ENCODE measurements at regions not wholly inside any gene's neighbourhood (a gene's known extent, or its start where the extent isn't known, plus 50 kb on each side); places are given as distances from the start of the nearest gene placed in this dataset.
A peak's percentile ranks its signal among the peaks of the same experiment; 100 is the strongest.
"Not testable (repeated sequence)": the region's sequence is repeated elsewhere in the genome, so short reads cannot be mapped to it uniquely, and the experiment has no call there.

- H3K9ac ChIP-seq, result no peak overlapping the region
- 0 out of 2 replicates have a peak overlapping the region, but pooled peaks have one; percentile 55 for H3K4me3 ChIP-seq
- H4K20me1 ChIP-seq, result peaks cover 10% of the 10 kb centered on the region
- H3K9me3 ChIP-seq, result no peaks in the 10 kb centered on the region
- peak overlapping the region; percentile 93 for H3K4me2 ChIP-seq
- no peak for TF ChIP-seq Cebpa-rat (IDR thresholded peaks at IDR 0.05)
- H3K4me1 ChIP-seq, result peaks cover 79% of the 10 kb centered on the region
- H3K27ac ChIP-seq, result no peak overlapping the region
- H3K27me3 ChIP-seq, result peaks cover 22% of the 10 kb centered on the region
- no peaks in the 10 kb centered on the region for H3K36me3 ChIP-seq
Measured at GRCh38 chr9:110129425-110129824, 78.5 kb downstream of the C9orf152 start.

DNA sequence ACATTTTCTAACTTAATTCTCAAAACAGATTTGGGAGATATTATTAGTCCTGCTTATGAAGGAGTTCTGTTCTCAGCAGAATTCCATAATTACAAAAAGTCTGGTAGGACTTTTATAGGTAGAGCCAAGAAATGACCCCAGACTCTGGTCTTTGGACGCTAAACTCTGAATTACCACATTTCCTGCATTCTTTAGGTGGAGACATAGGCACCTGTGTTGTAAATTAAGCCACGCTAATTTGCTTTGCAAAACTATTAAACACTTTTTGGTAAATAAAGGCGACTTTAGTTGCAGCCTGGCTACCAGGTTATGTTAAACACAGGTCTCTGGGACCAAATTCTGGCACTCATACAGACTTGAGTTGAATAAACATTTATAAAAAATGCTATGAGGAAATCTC is 77.7 kb downstream of the C9orf152 start:
- no peak overlapping the region for H3K27ac ChIP-seq
- no peak for TF ChIP-seq Cebpa-rat (IDR thresholded peaks at IDR 0.05)
- no peaks in the 10 kb centered on the region for H3K36me3 ChIP-seq
- peaks cover 72% of the 10 kb centered on the region for H3K4me1 ChIP-seq
- peaks cover 6% of the 10 kb centered on the region for H4K20me1 ChIP-seq
- H3K9ac ChIP-seq, result no peak overlapping the region
- no peaks in the 10 kb centered on the region for H3K9me3 ChIP-seq
- H3K4me3 ChIP-seq, result no peak overlapping the region
- H3K4me2 ChIP-seq, result peak overlapping the region; percentile 93
- peaks cover 16% of the 10 kb centered on the region for H3K27me3 ChIP-seq

GRCh38 chr9:110130791-110131416 is 77.1 kb downstream of the C9orf152 start:
- Histone ChIP-seq H3K27ac (no peak overlapping the region), H3K36me3 (no peaks in the 10 kb centered on the region), H3K9me3 (no peaks in the 10 kb centered on the region), H3K27me3 (peaks cover 14% of the 10 kb centered on the region; the same call in 1 of the 2 replicates), H3K9ac (no peak overlapping the region), H3K4me3 (no peak overlapping the region), H3K4me1 (peaks cover 66% of the 10 kb centered on the region), H4K20me1 (no peaks in the 10 kb centered on the region), H3K4me2 (peak overlapping the region; percentile 93)
- TF ChIP-seq Cebpa-rat (IDR thresholded peaks at IDR 0.05), result no peak

DNA sequence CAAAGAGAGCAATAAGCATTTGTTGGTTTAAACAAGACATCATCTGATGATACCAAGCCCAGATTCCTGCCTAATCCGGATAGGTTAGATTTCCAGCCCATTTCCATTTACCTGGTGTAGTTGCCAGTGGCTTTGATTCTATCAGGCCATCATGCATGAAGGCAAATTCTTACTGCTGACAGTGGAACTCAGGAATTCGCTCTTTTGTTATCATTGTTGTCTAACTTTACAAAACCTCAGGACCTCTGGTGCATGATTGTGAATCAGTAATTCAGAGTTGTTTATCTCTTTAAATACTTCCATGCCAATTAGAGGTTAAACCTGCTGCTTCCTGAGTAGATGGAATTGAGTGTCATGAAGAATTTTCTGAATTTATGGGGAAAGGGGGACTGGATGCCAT is 76.5 kb downstream of the C9orf152 start:
- peaks cover 2% of the 10 kb centered on the region; the same call in 1 of the 2 replicates for H3K36me3 ChIP-seq
- H3K27ac ChIP-seq, result no peak overlapping the region
- no peak overlapping the region for H3K4me3 ChIP-seq
- H3K27me3 ChIP-seq, result peaks cover 14% of the 10 kb centered on the region; the same call in 1 of the 2 replicates
- H3K4me2 ChIP-seq, result peak overlapping the region; percentile 93; the same call in 1 of the 2 replicates
- no peaks in the 10 kb centered on the region for H3K9me3 ChIP-seq
- no peak for TF ChIP-seq Cebpa-rat (IDR thresholded peaks at IDR 0.05)
- peaks cover 62% of the 10 kb centered on the region for H3K4me1 ChIP-seq
- no peak overlapping the region for H3K9ac ChIP-seq
- no peaks in the 10 kb centered on the region for H4K20me1 ChIP-seq

- H4K20me1 ChIP-seq, H3K4me3 ChIP-seq, H3K9ac ChIP-seq, H3K27ac ChIP-seq, H3K9me3 ChIP-seq: not testable (repeated sequence)
- Histone ChIP-seq H3K36me3 (peaks cover 11% of the 10 kb centered on the region; the same call in 1 of the 2 replicates), H3K4me1 (peaks cover 51% of the 10 kb centered on the region), H3K27me3 (peaks cover 14% of the 10 kb centered on the region; the same call in 1 of the 2 replicates), H3K4me2 (peak overlapping the region; percentile 25; the same call in 1 of the 2 replicates)
Measured at GRCh38 chr9:110132531-110132930, 75.4 kb downstream of the C9orf152 start.

- no peak overlapping the region for H3K9ac ChIP-seq
- peaks cover 14% of the 10 kb centered on the region; the same call in 1 of the 2 replicates for H3K27me3 ChIP-seq
- H3K4me1 ChIP-seq, result peaks cover 46% of the 10 kb centered on the region
- no peaks in the 10 kb centered on the region for H3K9me3 ChIP-seq
- TF ChIP-seq Cebpa-rat (IDR thresholded peaks at IDR 0.05), result no peak
- no peak overlapping the region for H3K4me2 ChIP-seq
- no peak overlapping the region for H3K27ac ChIP-seq
- no peaks in the 10 kb centered on the region for H4K20me1 ChIP-seq
- peaks cover 11% of the 10 kb centered on the region; the same call in 1 of the 2 replicates for H3K36me3 ChIP-seq
- no peak overlapping the region for H3K4me3 ChIP-seq
Measured at GRCh38 chr9:110133059-110133458, 74.9 kb downstream of the C9orf152 start.

DNA sequence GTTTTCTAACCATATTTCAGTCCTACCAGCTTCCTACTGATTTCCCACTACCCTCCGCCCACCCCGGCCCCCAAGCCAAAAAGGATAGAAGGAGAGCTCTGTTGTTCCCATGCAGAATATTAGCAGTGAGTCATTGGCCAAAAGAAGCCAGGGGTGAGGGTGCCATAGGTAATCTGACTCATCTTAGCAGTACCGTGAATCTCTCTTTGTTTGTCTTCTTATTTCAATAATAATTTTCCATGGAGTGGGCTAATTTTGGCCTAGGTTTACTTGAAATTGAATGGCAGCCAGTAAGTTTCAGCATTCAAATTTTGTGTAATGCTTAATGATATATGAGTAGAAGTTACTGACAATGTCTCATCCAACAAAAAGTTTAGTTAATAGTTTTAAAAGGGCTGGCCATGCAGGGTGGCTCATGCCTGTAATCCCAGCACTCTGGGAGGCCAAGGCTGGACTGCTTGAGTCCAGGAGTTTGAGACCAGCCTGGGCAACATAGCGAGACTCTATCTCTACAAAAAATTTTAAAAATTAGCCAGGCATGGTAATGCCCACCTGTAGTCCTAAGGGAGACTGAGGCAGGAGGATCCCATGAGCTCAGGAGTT is 74.2 kb downstream of the C9orf152 start:
- H3K9ac ChIP-seq, result no peak overlapping the region
- no peak for TF ChIP-seq Cebpa-rat (IDR thresholded peaks at IDR 0.05)
- no peak overlapping the region for H3K27ac ChIP-seq
- H3K9me3 ChIP-seq, result no peaks in the 10 kb centered on the region
- H3K36me3 ChIP-seq, result peaks cover 11% of the 10 kb centered on the region; the same call in 1 of the 2 replicates
- H3K4me3 ChIP-seq, result no peak overlapping the region
- H3K4me2 ChIP-seq, result no peak overlapping the region
- H4K20me1 ChIP-seq, result no peaks in the 10 kb centered on the region
- peaks cover 39% of the 10 kb centered on the region for H3K4me1 ChIP-seq
- peaks cover 14% of the 10 kb centered on the region; the same call in 1 of the 2 replicates for H3K27me3 ChIP-seq

- Histone ChIP-seq H3K27me3 (peaks cover 8% of the 10 kb centered on the region; the same call in 1 of the 2 replicates), H3K4me3 (no peak overlapping the region), H3K9ac (no peak overlapping the region), H3K4me1 (peaks cover 18% of the 10 kb centered on the region), H3K9me3 (no peaks in the 10 kb centered on the region), H3K4me2 (no peak overlapping the region), H3K36me3 (peaks cover 11% of the 10 kb centered on the region; the same call in 1 of the 2 replicates), H4K20me1 (no peaks in the 10 kb centered on the region), H3K27ac (no peak overlapping the region)
- TF ChIP-seq Cebpa-rat (IDR thresholded peaks at IDR 0.05), result no peak
Measured at GRCh38 chr9:110135846-110136245, 72.1 kb downstream of the C9orf152 start.

DNA sequence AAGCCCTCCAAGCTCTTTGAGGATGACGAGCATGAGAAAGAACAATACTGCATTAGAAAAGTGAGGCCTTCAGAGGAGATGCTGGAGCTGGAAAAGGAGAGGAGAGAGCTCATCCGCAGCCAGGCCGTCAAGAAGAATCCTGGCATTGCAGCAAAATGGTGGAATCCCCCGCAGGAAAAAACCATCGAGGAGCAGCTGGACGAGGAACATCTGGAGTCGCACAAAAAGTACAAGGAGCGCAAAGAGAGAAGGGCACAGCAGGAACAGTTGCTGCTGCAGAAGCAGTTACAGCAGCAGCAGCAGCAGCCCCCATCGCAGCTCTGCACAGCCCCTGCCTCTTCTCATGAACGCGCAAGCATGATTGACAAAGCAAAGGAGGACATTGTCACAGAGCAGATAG is 71.2 kb downstream of the C9orf152 start:
- Histone ChIP-seq H3K4me2 (no peak overlapping the region), H3K27ac (no peak overlapping the region), H3K36me3 (peaks cover 11% of the 10 kb centered on the region; the same call in 1 of the 2 replicates), H3K9me3 (no peaks in the 10 kb centered on the region), H3K4me1 (peaks cover 16% of the 10 kb centered on the region), H3K4me3 (no peak overlapping the region), H3K9ac (no peak overlapping the region), H3K27me3 (no peaks in the 10 kb centered on the region), H4K20me1 (no peaks in the 10 kb centered on the region)
- TF ChIP-seq Cebpa-rat (IDR thresholded peaks at IDR 0.05), result no peak

GRCh38 chr9:110140276-110140675 is 67.7 kb downstream of the C9orf152 start:
- Histone ChIP-seq H3K9me3 (no peaks in the 10 kb centered on the region), H3K9ac (no peak overlapping the region), H3K27ac (no peak overlapping the region), H3K36me3 (peaks cover 11% of the 10 kb centered on the region; the same call in 1 of the 2 replicates), H4K20me1 (no peaks in the 10 kb centered on the region), H3K4me1 (peaks cover 42% of the 10 kb centered on the region), H3K27me3 (no peaks in the 10 kb centered on the region), H3K4me3 (no peak overlapping the region), H3K4me2 (no peak overlapping the region)
- no peak for TF ChIP-seq Cebpa-rat (IDR thresholded peaks at IDR 0.05)
